Inflammatory macrophage (primary cell): ENCODE measurements at regions not wholly inside any gene's neighbourhood (a gene's known extent, or its start where the extent isn't known, plus 50 kb on each side); places are given as distances from the start of the nearest gene placed in this dataset.

Experiments used
- DNase-seq, 2 donors: peaks; one replicate each; pipeline ENCODE4 v3.0.0-alpha.2; 2020 to 2022

- no peak for DNase-seq
Measured at GRCh38 chr9:129355631-129356030, 177.6 kb upstream of the IER5L start.

- DNase-seq, result no peak
Measured at GRCh38 chr9:129354498-129354897, 176.4 kb upstream of the IER5L start.

- DNase-seq, result no peak
Measured at GRCh38 chr9:129353697-129354336, 175.8 kb upstream of the IER5L start.

- no peak for DNase-seq
Measured at GRCh38 chr9:129352146-129352865, 174.2 kb upstream of the IER5L start.

- no peak for DNase-seq
Measured at GRCh38 chr9:129351642-129352145, 173.6 kb upstream of the IER5L start.

- DNase-seq, result no peak
Measured at GRCh38 chr9:129351058-129351641, 173.1 kb upstream of the IER5L start.

GRCh38 chr9:129350143-129350935 lies 172.3 kb upstream of the IER5L start:
- DNase-seq, result no peak

- no peak for DNase-seq
Measured at GRCh38 chr9:129349665-129349947, 171.5 kb upstream of the IER5L start.

GRCh38 chr9:129348890-129349664 lies 171.0 kb upstream of the IER5L start:
- peak in 1 of 2 donors; percentile 64 for DNase-seq

- peak; percentile 87 to 92 for DNase-seq
Measured at GRCh38 chr9:129347316-129348120, 169.5 kb upstream of the IER5L start.

GRCh38 chr9:129346046-129346445 lies 168.0 kb upstream of the IER5L start:
- DNase-seq, result no peak

GRCh38 chr9:129344641-129345495 lies 166.8 kb upstream of the IER5L start:
- DNase-seq, result peak; percentile 82 to 86

GRCh38 chr9:129343424-129344375 lies 165.6 kb upstream of the IER5L start:
- peak; percentile 96 to 98 for DNase-seq

GRCh38 chr9:129342591-129343423 lies 164.7 kb upstream of the IER5L start:
- no peak for DNase-seq

- no peak for DNase-seq
Measured at GRCh38 chr9:129341987-129342348, 163.9 kb upstream of the IER5L start.

- no peak for DNase-seq
Measured at GRCh38 chr9:129341171-129341986, 163.3 kb upstream of the IER5L start.

- DNase-seq, result peak in 1 of 2 donors; percentile 15
Measured at GRCh38 chr9:129340427-129341170, 162.5 kb upstream of the IER5L start.
